ENCODE measurements at regions not wholly inside any gene's neighbourhood (a gene's known extent, or its start where the extent isn't known, plus 50 kb on each side); places are given as distances from the start of the nearest gene placed in this dataset.

DNA sequence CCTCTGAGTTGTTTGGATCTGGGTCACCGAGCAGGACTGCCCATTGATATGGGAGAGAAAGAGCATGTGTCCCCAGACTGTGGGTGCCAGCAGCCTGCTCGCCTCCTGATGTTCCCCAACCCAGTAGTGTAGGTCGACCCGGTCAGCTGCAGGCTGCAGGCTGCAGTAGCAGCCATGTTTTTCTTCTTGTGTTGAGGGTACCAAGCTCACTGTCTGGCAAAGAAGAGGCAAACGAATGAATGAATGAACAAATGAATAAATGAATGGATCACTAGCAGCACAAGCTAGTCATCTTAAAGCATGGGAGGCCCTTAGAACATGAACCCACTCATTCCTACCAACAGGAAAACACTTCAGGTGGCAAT is 293.2 kb downstream of the SOX9 start:
- no peak for DNase-seq

DNA sequence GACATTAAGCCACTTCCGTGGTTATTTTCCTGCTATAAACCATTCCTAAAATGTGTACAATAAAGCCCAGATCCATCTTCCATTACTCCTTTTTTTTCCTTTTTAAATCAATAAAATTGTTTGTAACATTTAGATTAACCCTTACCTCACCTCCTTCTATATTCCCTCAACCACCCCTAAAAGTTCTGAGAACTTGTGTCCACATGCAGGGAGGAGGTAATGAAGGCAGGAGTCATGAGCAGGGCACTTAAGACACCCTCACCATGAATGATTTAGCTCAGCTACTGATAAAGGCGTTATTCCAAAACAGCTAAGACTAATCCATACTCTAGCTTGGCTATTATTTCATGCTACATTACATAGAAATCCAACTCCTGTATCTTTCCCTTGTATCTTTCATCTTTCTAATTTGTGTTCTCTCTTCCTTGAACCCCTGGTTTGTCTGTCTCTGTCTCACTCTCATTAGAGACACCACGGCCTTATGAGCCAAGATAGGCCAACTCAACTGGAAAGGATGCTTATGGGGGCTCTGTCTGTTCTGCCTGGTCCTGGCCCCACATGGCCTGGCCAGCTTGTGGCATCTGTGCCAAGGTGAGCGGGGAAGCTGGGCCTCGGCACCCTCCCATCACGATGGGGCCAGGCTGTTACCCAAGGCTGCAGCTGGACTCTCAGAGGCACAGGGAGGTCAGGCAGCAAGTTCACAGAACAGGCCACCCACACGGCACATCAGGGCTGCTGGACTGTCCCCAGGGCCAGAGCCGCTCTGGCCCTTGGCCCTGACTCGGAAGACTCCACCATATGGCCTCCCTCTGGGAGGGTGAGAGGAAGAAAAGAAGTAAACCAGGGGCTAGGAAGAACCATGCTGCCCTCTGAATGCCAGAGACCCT is 294.4 kb downstream of the SOX9 start:
- DNase-seq = no peak

DNA sequence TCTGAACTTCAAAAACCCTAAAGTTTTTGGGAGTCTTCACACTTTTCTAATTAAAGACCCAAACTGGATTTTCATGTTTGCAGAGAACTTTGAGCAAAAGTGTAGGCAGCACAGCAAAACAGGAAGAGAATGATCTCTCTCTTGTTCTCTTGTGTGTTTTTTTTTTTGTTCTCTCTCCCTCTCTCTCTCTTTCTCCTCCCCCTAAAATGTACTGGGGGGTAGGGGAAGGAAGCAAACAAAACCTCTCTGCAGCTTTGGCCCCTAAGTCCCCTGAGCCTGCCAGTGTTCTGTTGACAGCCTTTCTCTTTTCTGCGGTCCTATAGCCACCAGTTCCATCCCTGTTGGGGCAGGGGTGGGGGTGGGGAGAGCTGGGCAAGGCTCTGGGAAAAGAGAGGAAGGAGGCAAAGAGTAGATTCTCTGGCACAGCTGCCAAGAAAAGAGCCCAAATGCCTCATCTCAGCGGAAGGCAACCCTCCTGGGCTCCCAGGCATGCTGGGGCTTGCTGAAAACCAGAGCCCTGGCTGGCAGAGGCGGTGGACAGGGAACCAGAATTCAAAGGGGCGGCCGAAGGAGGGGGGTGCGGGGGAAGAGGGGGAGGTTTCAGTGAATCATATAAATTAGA is 295.3 kb downstream of the SOX9 start:
- no peak for DNase-seq

DNA sequence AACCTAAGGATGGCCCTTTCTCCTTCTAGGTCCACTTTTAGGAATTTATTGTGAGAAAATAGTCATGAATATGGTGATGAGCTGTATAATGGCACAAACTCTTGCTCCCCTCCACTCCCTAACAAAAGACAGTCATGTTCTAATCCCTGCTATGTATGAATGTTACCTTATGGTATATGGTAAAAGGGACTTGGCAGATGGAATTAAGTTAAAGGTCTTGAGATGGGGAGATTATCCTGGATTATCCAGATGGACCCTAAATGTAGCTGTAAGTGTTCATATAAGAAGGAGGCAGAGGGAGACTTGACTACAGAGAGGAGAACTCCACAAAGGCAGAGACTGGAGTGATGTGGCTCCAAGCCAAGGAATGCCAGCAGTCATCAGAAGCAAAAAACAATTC is 296.1 kb downstream of the SOX9 start:
- no peak for DNase-seq

DNA sequence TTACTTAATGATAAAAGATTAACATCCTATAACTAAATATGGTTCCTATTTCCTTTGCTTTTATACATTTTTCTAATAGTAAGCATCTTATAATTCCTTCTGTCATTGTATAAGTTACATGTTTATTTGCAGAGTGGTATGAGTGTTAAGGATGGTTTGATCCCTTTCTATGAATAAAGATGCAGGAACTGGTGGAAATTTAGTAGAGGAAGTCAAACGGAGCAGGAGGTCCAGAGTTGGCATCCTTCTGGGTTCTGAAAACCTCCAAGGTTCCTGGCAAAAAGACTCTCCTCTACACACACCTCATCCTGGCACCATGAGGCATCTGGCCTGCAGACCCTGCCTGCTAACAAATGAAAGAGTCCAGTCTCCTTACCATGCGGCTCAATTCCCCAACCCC is 296.8 kb downstream of the SOX9 start:
- no peak for DNase-seq

DNA sequence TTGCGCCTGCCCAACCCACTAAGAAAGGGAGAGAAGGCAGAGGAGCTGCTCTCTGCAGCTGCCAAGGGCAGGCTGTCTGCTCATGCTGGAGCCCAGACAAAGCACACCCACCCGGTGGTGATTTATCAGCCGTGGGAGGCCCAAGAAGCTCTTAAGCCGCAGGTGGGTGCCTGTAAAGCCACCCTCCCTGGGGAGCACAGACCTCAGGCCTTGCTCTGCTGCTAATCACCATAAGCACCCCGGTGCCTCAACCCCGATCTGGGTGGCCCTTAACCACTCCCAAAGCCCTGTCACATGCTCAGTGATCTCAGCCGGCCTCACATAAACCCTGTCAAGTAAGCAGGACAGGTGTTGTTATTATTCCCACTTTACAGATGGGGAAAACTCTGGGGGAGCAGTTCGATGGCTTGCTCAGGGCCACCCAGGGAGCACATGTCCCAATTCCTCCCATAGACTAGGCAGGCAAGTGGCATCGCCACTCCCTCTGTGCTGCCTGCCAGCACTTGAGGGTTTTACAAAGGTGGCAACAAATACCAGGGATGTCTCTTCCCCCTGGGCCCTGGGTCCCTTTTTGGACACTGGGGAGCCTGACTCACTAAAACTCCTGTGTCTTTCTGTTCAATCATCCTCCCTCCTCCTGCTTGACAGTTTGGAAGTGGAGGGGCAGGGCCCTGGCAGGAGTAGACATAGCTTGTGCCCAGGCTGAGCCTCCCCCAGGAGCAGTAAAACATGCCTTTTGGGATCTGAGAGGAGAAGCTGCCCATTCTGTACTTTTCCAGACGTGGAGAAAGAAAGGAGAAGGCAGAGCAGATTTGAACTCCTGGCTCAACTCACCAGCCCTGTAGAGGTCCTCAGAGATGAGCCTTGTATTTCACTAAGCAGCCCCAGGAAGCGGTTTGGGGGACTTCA is 299.3 kb downstream of the SOX9 start:
- peak in 1 of 2 donors; percentile 16 for DNase-seq

DNA sequence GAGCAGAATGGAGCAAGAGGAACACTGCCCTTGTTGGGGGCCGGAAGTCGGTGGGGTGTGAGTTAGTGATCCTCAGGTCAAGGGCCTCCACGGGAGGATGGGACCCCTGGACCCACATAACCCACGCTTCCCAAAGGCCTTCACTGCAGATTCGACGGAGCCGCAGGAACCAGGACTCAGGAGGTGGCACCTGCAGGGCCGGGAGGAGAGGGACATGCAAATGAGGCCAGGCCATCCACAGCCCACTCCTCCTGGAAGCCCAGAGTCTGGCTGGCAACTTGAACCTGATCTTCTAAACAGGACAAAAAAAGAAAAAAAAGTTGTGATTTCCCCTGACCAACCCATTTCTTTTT is 299.9 kb downstream of the SOX9 start:
- DNase-seq = no peak

DNA sequence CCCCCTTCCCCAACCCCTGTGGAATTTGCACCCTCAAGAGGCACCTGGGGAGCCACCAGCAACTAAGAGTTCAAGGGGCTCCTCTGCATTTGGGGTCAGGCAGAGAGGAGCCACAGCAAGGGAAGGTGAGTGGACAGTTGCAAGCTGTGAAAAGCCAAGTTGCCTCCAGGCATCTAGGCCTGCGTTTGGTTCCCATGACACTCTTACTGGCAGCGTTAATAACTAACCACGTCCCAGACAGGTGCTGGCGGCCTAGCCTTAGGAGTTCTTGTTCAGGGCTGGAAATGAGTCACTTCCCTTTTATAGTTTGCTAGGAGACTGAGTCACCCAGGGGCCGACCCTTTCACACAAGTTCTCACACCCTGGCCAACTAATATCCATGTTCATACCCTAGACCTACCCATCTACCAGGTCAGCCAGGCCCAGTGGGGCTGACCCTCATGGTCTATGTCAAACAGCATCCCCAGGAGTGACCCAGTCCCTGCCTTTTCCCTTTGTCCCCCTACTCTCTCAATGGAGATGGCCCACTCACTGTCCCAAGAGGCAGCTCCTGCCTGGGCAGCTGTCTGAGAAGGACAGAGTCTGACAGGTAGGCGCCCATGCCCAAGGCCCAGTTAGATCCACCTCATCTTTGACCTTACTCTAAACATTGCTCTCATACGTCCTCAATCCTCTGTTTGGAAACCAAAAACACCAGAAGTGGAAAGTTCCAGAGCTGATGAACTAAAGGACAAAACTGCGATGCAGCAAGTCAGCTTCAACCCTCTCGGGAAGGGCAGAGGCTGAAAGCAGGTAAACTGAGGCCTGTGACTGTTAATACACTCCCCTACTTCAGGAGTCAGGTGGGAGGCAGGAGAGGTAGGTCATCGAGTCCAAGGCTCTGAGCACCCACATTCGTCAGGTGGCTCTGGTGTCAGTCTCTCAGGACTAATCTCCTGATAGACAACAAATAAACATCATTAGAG is 300.6 kb downstream of the SOX9 start:
- DNase-seq = peak in 1 of 2 donors; percentile 8

DNA sequence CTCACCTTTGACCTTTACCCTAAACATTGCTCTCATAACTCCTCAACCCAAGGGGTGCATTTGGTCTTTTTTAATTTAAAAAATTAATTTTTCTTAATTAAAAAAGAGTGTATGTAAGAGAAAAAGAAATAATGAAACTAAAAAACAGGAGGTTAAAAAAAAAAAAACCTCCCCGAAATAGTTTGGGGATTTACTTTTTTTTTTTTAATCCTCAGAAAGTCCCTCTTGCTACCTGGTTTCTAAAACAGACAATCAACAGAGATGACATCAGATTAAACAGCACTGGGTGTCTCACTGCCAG is 301.3 kb downstream of the SOX9 start:
- no peak for DNase-seq

DNA sequence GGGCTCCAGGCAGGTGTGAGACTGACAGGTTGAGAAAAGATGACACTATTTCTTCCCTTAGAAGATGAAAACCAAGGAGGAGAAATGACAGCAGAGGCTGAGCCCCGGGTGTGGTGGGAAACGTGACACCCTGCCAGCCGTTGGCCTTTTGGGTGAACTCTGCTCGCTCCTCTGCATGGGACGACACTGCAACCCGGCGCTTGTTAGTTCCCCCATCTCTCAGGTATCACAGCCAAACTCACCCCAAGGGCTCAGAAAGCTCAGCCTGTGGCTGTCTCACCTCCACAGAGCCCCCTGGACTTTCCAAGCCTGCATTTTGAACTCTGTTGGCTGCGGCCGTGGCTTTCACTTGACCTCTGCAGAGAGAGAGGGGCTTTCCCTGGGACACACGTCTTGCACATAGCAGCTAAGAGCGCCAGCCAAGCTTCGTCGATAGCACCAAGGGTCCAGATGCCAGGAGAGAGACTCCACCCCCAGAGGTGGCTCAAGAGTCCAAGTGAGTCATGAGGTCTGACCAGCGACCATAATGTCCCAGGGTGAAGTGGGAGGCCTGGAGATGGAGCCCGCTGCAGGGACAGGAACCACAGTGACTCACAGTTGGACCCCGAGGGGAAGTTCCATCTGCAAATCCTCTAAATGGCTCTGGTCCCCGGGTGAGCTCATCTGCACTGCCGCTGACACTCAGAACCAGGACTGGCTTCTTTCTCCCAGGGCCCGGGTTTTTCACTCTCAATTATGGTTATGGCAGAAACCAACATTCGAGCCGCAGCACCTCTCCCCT is 301.9 kb downstream of the SOX9 start:
- peak; percentile 3 to 14 for DNase-seq

DNA sequence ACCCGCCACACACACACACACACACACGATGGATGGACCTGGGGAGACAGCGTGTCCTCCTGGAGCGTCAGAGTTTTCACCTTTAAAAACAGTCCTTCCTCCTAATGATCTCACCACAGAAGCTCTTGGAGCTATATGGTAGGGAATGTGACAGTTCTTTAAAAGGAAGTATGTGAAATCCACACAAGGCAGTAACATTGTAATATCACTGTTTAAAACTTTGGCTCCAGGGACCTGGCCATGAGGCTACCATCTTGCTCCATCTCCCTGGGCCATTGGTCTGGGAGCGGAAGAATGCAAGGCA is 302.4 kb downstream of the SOX9 start:
- no peak for DNase-seq

DNA sequence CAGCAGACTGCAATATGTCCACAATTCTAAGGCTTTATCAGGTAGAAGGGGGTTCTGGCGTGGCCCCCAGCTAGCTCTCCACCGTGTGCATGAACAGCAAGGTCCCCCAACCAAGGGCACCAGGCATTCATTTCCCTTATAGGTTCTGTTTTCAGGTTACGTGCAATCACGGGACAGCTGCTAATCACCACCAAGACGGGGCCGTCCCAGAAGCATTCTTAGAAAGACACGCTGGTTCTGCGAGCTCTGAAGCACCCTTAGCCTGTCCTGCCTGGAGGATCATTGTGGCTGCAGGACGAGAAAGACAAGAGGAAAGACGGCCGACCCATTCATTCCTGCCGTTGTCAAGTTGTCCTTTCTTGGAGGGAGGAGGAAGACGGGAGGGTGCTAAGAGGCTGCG is 302.9 kb downstream of the SOX9 start:
- no peak for DNase-seq

DNA sequence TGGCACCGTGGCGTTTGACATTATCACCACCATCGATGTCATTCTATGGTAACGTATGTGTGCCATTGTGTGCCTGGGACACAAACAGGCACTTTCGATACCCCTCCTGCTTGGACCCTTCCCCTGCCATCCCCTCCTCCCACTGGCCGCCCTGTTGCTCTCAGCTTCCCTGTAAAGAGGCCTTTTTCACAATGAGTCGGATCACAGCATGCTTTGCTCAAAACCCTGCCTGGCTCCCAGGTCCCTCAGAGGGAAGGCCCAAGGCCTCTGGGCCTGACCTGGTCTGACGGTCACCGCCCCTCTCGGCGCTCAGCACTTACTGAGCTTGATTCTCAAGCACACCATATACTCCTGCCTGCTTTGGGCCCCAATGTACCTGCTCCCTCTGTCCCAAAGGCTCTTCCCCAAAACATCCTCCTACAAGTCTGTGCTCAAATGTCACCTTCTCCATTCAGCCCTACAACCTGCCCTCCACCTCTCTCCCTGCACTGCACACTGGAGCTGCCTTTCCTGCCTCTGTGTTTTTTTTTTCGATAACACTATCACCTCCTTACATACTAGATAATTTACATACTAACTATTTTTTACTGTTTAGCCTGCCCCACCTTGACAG is 303.8 kb downstream of the SOX9 start:
- DNase-seq = no peak

DNA sequence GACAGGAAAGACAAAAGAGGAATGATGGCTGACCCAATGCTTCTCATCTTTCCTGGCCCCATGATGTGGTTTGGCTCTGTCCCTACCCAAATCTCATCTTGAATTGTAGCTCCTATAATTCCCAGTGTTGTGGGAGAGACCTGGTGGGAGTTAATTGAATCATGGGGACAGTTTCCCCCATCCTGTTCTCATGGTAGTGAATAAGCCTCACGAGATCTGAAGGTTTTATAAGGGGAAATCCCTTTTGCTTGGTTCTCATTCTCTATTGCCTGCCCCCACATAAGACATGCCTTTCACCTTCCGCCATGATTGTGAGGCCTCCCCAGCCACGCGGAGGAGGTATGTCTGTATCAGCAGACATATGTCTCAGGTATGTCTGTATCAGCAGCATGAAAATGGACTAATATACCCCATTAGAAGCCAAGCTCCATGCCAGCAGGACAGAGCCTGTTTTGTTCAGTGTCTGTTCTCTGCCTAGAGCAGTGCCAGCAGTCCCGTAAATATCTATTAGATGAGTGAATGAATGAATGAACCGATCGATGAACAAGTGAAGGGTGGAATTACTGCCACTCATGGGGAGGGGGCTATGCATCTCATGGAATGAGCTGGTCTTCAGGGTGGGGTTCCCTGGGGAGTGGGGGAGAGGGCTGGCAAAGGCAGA is 304.4 kb downstream of the SOX9 start:
- DNase-seq = no peak

DNA sequence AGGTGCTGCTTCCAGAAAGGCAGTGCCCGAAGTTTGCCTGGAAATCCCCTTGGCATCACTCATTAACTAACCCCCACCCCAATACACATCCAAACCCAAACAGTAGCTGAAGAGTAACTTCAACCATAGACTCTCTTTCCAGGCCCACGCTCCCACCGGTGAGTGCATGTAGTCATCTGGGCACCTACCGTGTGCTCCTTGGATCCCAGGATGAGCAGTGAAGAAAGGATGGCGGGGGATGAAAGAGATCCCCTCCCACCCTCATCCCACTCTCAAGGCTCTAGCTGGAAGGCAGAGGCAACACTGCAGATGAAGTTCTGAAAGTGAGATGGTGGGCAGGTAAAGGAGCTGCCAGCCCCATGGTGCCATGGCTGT is 305.0 kb downstream of the SOX9 start:
- no peak for DNase-seq

DNA sequence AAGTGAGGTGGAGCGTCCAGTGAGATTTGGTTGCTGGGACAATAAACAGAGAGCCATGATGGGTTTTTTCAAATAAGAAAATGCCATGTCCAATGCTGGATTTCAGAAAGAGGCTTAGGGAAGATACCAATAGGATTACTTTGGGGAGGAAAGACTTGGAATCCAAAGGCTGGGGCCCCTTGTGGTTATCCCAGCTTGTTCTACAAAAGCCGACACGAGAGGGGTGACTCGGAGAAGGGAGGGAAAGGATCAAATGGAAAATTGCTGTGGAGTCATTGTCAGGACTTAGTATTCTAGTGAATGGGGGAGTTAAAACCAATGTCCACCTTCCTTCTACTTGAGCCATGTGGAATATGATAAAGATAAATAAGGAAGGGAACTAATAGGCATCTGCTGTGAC is 305.5 kb downstream of the SOX9 start:
- no peak for DNase-seq

DNA sequence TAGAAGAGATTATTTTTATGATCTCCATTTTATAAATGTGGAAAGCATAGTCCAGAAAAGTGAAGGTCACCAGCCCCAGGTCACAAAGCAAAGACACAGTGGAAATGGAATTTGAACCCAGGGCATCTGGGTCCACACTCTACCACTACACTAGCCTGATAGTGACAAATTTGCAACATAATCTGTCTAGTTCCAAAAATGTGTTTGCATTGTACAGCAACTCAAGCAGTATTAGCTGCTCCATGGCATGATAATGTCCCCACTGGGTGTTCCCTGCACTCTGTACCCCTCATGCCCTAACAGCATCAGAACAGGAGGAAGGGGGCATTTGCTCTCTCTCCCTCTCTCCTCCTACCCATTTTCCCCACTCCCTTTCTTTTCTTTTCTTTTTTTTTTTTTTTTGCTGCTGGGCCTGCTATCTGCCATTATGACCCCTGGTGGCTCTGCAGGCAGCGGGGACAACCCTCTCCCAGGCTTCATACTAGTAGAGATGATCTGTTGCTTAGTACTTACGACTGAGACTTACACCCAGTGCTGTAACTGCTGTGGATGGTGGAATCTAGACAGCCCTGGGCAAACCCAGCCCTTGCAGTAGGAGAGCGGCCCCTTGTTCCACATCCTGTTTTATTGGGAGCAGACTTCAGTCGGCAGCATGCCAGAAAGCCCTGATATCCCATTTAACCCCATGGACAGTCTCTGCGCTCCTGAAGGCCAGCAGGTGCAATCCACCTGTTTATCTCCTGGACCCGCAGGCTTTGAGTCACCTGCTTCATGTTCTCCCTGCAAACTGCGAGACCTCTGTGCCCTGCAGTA is 306.3 kb downstream of the SOX9 start:
- DNase-seq = no peak

DNA sequence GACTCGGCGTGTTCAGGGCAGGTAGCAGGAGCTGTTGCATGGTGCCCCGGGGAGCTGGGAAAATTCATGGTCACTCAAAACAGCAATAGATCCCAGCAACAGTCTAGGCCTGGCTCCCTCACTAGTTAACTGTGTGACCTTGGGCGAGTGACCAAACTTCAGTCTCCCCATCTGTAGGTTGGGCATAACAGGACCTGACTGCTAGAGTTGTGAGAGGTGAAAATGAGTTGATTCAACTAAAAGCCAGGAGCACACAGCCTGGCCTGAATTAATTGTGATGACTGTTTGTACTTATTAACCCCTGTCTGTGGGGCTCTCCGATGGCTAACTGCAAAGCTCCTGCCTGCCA is 306.9 kb downstream of the SOX9 start:
- DNase-seq = no peak

DNA sequence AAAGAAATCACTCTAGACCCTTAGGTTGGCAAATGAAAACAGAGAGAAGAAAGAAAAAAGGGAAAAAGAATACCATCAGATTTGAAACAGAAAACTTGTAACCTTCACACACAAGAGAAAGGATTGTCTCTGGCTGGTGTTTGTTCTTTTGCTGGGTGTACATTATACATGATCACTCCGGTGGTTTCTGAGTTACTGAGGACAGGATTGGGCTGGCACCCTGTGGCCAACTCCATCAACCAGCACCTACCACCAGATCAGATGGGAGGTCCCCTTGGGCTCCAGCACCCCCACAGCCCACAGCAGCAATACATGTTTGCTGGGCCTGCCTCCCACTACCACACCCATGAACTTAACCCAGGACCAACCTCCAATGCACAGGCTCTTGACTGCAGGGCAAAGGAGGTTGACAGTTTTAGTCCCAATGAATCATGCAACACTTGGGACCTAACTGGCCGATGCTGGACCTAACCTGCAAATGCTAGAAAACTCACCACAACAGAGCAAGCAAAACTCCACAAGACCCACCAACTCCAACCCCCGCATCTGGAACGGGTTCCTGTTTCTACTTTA is 308.3 kb downstream of the SOX9 start:
- no peak for DNase-seq

Data from CD4-positive, alpha-beta T cell treated with Interleukin-1 beta for 1 hour (primary cell).